Activated T-helper 17 cell treated with anti-CD3 and anti-CD28 coated beads, Interleukin-2, amount 50 U/mL, for 72 hours (primary cell): ENCODE measurements at regions not wholly inside any gene's neighbourhood (a gene's known extent, or its start where the extent isn't known, plus 50 kb on each side); places are given as distances from the start of the nearest gene placed in this dataset.
A peak's percentile ranks its signal among the peaks of the same experiment; 100 is the strongest.

Experiments
- ATAC-seq: fragments of 150-1000 bp; cut with Tn5 transposase; replicated peaks from 2 replicates; pipeline ENCODE4 v1.10.0; 2021; ENCODE audit warnings: mild to moderate bottlenecking, moderate library complexity
- H3K27ac Mint-ChIP-seq: one replicate; pipeline ENCODE4 v1.8.0; 2022; ENCODE audit warnings: mixed read lengths
- H3K27me3 Mint-ChIP-seq: one replicate; pipeline ENCODE4 v1.8.0; 2022; ENCODE audit warnings: mixed read lengths
- H3K36me3 Mint-ChIP-seq: one replicate; pipeline ENCODE4 v1.8.0; 2022; ENCODE audit warnings: low read depth, mild to moderate bottlenecking, mixed read lengths
- H3K4me1 Mint-ChIP-seq: one replicate; pipeline ENCODE4 v1.8.0; 2022; ENCODE audit warnings: mixed read lengths
- H3K4me3 Mint-ChIP-seq: one replicate; pipeline ENCODE4 v1.8.0; 2022; ENCODE audit warnings: mild to moderate bottlenecking, mixed read lengths
- H3K9me3 Mint-ChIP-seq: one replicate; pipeline ENCODE4 v1.8.0; 2022; ENCODE audit warnings: mixed read lengths

- Mint-ChIP-seq H3K27ac (peak overlapping the region; percentile 78), H3K4me3 (peak overlapping the region; percentile 70), H3K4me1 (peaks cover 31% of the 10 kb centered on the region), H3K36me3 (no peaks in the 10 kb centered on the region), H3K27me3 (no peaks in the 10 kb centered on the region), H3K9me3 (no peaks in the 10 kb centered on the region)
- peak; percentile 19 for ATAC-seq
These were observed 184.4 kb downstream of the MAF start for GRCh38 chr16:79415983-79416640.

DNA sequence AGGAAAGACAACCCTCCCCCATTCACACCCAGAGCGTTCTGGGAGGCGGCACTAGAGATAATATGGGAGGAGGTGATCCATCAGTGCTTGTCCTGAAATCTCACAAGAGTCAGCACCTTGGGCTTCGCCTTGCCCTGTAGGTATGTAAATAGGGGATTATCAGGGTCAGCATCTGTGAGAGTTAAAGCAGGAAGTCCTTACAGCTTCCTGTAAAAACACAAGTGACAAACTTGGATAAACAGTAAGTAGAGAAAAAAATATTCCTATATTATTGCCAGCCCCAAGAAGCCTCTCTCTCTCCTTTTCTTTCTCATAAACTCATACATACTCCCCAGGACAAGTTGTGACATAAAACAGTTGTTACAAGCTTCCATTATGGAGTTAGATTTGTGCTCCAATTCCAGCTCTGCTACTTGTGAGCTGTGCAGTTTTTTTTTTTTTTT, 187.7 kb downstream of the MAF start:
- no peaks in the 10 kb centered on the region for H3K36me3 Mint-ChIP-seq
- no peaks in the 10 kb centered on the region for H3K9me3 Mint-ChIP-seq
- peaks cover 31% of the 10 kb centered on the region for H3K4me1 Mint-ChIP-seq
- ATAC-seq, result no peak
- no peak overlapping the region for H3K4me3 Mint-ChIP-seq
- no peaks in the 10 kb centered on the region for H3K27me3 Mint-ChIP-seq
- H3K27ac Mint-ChIP-seq, result no peak overlapping the region

DNA sequence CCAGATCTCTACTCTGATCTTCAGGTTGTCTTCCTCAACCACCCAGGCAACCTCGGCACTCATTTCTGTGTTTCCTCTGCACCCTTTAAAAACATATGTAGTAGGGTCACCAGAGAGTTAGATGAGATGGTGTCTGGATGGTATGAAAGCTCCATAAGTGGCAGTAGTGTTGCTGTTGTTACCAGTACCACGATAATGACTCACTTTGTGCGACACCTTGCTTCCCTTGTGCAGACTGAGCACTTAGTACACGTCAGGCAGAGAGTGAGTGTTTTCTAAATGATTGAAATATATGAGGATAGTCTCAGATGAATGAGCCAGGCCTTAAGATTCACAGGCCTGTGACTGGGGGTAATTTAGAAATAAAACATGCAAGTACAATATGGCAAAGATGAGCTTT, 188.7 kb downstream of the MAF start:
- Mint-ChIP-seq H3K9me3 (no peaks in the 10 kb centered on the region), H3K27ac (peak overlapping the region; percentile 74), H3K4me1 (peaks cover 30% of the 10 kb centered on the region), H3K36me3 (no peaks in the 10 kb centered on the region), H3K27me3 (no peaks in the 10 kb centered on the region), H3K4me3 (peak overlapping the region; percentile 36)
- ATAC-seq, result peak; percentile 94

DNA sequence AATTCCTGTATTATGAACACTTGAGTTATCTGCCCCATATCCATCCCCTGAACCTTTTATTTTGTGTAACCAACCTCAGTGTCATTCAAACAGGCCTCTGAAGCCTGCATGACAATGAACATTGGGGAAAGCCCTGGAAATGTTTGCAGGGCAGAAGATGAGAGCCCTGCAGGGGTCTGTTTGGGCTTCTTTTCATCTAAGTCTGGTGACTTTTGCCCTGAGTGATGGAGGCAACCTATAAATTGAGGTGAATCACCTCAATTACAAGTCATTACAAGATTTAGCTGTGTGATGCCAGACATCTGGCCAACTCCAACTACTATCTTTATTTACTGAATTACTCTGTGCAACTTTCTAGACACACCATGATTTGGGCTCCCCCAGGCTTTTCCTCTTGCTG, 189.2 kb downstream of the MAF start:
- H3K36me3 Mint-ChIP-seq, result no peaks in the 10 kb centered on the region
- H3K27me3 Mint-ChIP-seq, result no peaks in the 10 kb centered on the region
- peaks cover 26% of the 10 kb centered on the region for H3K4me1 Mint-ChIP-seq
- no peaks in the 10 kb centered on the region for H3K9me3 Mint-ChIP-seq
- H3K4me3 Mint-ChIP-seq, result peak overlapping the region; percentile 36
- H3K27ac Mint-ChIP-seq, result peak overlapping the region; percentile 74
- peak; percentile 53 for ATAC-seq

- Mint-ChIP-seq H3K4me3 (no peak overlapping the region), H3K27me3 (no peaks in the 10 kb centered on the region), H3K36me3 (no peaks in the 10 kb centered on the region), H3K9me3 (peaks cover 6% of the 10 kb centered on the region), H3K4me1 (peaks cover 14% of the 10 kb centered on the region), H3K27ac (no peak overlapping the region)
- ATAC-seq, result no peak
These were observed 190.6 kb downstream of the MAF start for GRCh38 chr16:79409978-79410377.

DNA sequence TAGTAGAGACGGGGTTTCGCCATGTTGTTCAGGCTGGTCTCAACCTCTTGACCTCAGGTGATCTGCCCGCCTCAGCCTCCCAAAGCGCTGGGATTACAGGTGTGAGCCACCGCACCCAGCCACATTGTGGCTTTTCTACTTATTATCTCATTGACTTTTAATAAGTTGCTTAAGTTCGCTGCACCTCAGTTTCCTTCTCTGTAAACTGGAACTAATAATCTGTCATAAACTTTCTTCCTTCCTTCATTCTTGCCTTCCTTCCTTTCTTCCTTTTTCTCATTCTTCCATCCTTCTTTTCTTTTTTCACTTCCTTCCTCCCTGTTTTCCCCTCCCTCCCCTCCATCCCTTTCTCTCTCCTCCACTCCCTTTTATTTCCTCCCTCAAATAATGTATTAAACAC, 192.2 kb downstream of the MAF start:
- H3K27me3 Mint-ChIP-seq, result no peaks in the 10 kb centered on the region
- no peak overlapping the region for H3K4me3 Mint-ChIP-seq
- no peak for ATAC-seq
- H3K9me3 Mint-ChIP-seq, result peaks cover 6% of the 10 kb centered on the region
- H3K27ac Mint-ChIP-seq, result no peak overlapping the region
- H3K4me1 Mint-ChIP-seq, result peaks cover 8% of the 10 kb centered on the region
- no peaks in the 10 kb centered on the region for H3K36me3 Mint-ChIP-seq

DNA sequence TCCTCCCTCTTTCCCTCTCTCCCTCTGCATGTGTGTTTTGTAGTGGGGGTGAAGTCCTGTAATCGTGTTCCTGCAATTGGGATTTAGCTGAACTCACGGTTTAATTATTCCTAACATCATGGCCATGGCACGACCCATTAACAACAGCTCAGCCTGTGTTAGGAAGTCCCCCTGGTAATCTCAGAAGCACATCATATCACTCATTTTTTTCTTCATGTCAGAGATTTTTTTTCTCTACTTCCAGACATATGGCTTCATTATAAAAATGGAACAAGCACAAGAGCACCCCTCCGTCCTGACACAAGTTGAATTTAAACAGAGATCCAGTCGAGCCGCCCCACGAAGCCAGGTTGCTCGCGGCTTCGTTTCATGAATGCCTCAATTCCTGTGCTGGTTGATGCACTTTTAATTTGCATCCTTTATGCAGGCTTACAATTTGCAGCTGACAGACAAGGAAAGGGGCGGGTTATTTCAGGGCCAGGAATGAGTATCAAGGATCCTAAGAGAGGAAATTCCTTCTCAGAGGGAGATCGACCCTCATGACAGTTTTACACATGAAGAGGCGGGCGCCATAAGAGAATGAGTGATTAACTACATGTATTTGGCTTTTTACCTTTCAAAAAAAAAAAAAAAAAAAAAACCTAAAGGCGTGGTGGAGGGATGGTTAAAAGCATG, 192.9 kb downstream of the MAF start:
- H3K27ac Mint-ChIP-seq, result no peak overlapping the region
- H3K9me3 Mint-ChIP-seq, result peaks cover 6% of the 10 kb centered on the region
- H3K4me3 Mint-ChIP-seq, result no peak overlapping the region
- H3K36me3 Mint-ChIP-seq, result no peaks in the 10 kb centered on the region
- no peaks in the 10 kb centered on the region for H3K27me3 Mint-ChIP-seq
- ATAC-seq, result no peak
- peaks cover 8% of the 10 kb centered on the region for H3K4me1 Mint-ChIP-seq

DNA sequence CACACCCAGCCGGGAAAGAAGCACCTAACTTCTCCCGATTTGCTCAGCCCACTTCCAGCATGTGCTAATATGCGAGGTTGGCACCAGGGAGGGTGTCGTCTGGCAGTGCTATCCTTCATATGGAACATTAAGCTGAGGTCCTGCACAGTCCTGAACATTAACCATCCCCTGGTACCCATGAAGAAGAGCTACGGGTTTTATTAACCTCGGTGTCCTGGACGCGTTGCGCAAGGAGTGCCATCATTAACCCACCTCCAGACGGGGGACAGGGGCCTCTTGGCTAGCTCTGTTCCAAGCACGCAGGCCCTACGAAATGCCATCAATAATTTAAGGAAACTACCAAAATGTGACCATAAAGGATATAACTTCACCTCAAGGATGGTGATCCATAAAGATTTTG, 193.5 kb downstream of the MAF start:
- peaks cover 6% of the 10 kb centered on the region for H3K9me3 Mint-ChIP-seq
- no peak overlapping the region for H3K27ac Mint-ChIP-seq
- H3K4me3 Mint-ChIP-seq, result no peak overlapping the region
- no peaks in the 10 kb centered on the region for H3K36me3 Mint-ChIP-seq
- no peak for ATAC-seq
- peaks cover 6% of the 10 kb centered on the region for H3K4me1 Mint-ChIP-seq
- no peaks in the 10 kb centered on the region for H3K27me3 Mint-ChIP-seq

DNA sequence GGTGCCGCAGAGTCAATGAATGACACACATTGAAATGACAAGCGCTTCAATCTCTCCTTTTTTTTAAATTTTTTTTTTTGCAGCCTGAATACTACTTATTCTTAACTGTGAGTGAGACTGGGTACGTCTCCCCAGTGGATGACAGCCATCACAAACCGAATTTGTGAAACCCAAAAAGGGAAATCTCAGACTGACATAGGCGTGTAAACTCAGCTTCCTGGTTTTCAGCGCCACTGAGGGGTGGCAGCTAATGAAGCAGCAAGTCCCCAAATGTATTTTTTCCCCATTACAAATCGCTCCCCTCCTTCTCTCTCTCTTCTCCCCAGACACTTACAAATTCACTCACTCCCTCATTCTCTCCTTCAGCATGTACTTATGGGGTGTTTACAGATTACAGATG, 196.0 kb downstream of the MAF start:
- no peaks in the 10 kb centered on the region for H3K36me3 Mint-ChIP-seq
- H3K27ac Mint-ChIP-seq, result no peak overlapping the region
- no peak for ATAC-seq

DNA sequence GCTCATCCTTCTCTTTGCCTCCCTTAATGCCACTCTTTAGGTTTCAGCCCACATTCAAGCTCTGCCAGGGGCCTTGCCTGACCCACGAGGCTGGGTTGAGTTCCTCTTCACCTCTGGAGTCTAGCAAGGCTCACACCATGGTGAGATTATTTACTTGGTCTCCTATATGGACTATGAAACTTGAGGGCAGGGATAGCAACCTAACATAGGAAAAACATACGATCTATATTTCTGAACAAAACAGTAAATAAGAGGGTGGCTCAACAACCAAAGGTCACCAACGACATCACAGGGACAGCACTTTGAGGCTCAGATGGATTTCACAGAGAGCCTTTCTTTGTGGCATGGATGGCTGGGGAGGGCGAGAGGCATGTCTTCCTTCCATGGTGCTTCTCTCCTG, 197.0 kb downstream of the MAF start:
- Mint-ChIP-seq H3K4me3 (no peak overlapping the region), H3K27ac (no peak overlapping the region), H3K4me1 (no peaks in the 10 kb centered on the region), H3K27me3 (no peaks in the 10 kb centered on the region), H3K9me3 (peaks cover 6% of the 10 kb centered on the region), H3K36me3 (no peaks in the 10 kb centered on the region)
- no peak for ATAC-seq

More for the DNA sequence above, 196.0 kb downstream of the MAF start:
- H3K4me3 Mint-ChIP-seq, result no peak overlapping the region
- no peaks in the 10 kb centered on the region for H3K27me3 Mint-ChIP-seq
- H3K9me3 Mint-ChIP-seq, result peaks cover 6% of the 10 kb centered on the region
- no peaks in the 10 kb centered on the region for H3K4me1 Mint-ChIP-seq

- H3K27ac Mint-ChIP-seq, result no peak overlapping the region
- no peaks in the 10 kb centered on the region for H3K4me1 Mint-ChIP-seq
- peaks cover 6% of the 10 kb centered on the region for H3K9me3 Mint-ChIP-seq
- ATAC-seq, result no peak
- no peak overlapping the region for H3K4me3 Mint-ChIP-seq
- H3K36me3 Mint-ChIP-seq, result no peaks in the 10 kb centered on the region
- no peaks in the 10 kb centered on the region for H3K27me3 Mint-ChIP-seq
These were observed 197.6 kb downstream of the MAF start for GRCh38 chr16:79402920-79403319.

DNA sequence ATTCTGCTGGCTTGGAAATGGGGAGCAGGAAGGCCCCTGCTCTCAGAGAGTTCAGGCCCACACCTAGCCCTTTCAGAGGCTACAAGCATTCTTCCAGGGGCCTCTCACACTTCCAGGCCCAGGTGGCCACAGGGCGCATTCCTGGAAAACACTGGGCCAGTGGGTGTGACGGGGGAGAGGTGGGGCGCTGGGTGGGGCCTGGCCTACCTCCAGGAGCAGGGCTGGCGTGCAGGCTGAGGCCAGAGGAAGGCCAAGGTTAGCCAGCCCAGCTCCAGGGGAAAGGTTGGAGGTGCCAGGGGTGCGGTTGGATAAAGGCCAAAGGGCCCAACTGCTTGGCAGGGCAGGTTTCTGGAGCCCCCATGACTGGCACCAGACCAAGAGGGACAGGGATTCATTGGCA, 198.2 kb downstream of the MAF start:
- Mint-ChIP-seq H3K4me3 (no peak overlapping the region), H3K27ac (no peak overlapping the region), H3K4me1 (no peaks in the 10 kb centered on the region), H3K9me3 (peaks cover 6% of the 10 kb centered on the region), H3K36me3 (no peaks in the 10 kb centered on the region), H3K27me3 (no peaks in the 10 kb centered on the region)
- no peak for ATAC-seq

GRCh38 chr16:79401782-79402181, 198.8 kb downstream of the MAF start:
- Mint-ChIP-seq H3K27me3 (no peaks in the 10 kb centered on the region), H3K36me3 (no peaks in the 10 kb centered on the region), H3K9me3 (peaks cover 6% of the 10 kb centered on the region), H3K4me3 (no peak overlapping the region), H3K27ac (no peak overlapping the region), H3K4me1 (no peaks in the 10 kb centered on the region)
- no peak for ATAC-seq

DNA sequence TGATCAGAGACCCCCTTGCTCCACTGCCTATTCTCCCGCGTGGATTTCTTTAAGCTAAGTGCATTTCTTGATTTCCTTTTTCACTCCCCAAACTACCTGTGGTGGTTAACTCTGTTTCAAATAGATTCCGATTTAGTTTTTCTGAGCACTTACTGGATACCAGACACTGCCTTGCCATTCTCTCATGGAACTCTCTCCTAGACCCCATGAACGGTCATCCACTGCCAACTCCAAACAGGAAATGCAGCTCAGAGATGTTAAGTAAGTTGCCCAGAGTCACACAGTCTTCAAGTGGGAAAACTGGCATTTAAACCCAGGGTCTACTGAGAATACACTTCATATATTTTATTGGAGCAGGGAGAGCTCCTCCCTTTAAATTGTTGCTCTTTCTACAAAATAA, 199.4 kb downstream of the MAF start:
- H3K9me3 Mint-ChIP-seq, result peaks cover 5% of the 10 kb centered on the region
- H3K4me1 Mint-ChIP-seq, result no peaks in the 10 kb centered on the region
- ATAC-seq, result no peak
- H3K36me3 Mint-ChIP-seq, result no peaks in the 10 kb centered on the region
- H3K27ac Mint-ChIP-seq, result no peak overlapping the region
- H3K27me3 Mint-ChIP-seq, result no peaks in the 10 kb centered on the region
- no peak overlapping the region for H3K4me3 Mint-ChIP-seq

GRCh38 chr16:79400462-79401149, 199.9 kb downstream of the MAF start:
- no peak overlapping the region for H3K27ac Mint-ChIP-seq
- ATAC-seq, result no peak
- H3K4me3 Mint-ChIP-seq, result no peak overlapping the region
- H3K9me3 Mint-ChIP-seq, result no peaks in the 10 kb centered on the region
- H3K4me1 Mint-ChIP-seq, result no peaks in the 10 kb centered on the region
- H3K36me3 Mint-ChIP-seq, result no peaks in the 10 kb centered on the region
- H3K27me3 Mint-ChIP-seq, result no peaks in the 10 kb centered on the region
